HG02970 (cell line): ENCODE measurements at regions not wholly inside any gene's neighbourhood (a gene's known extent, or its start where the extent isn't known, plus 50 kb on each side); places are given as distances from the start of the nearest gene placed in this dataset.

ENCODE experiments used
- ATAC-seq: cut with Tn5 transposase; IDR thresholded peaks from one replicate; pipeline ENCODE4 v1.9.1; 2021; ENCODE audit warnings: mild to moderate bottlenecking, moderate library complexity, moderate number of reproducible peaks; ENCODE audit not compliant: unreplicated experiment, low FRiP score

- ATAC-seq, result no peak
These were observed 609.8 kb upstream of the GALNTL6 start for GRCh38 chr4:171203425-171203824.

- no peak for ATAC-seq
These were observed 610.3 kb upstream of the GALNTL6 start for GRCh38 chr4:171202908-171203307.

- no peak for ATAC-seq
These were observed 626.5 kb upstream of the GALNTL6 start for GRCh38 chr4:171186700-171187099.

- no peak for ATAC-seq
These were observed 632.1 kb upstream of the GALNTL6 start for GRCh38 chr4:171181090-171181489.

- ATAC-seq, result no peak
These were observed 642.5 kb upstream of the GALNTL6 start for GRCh38 chr4:171170671-171171070.

- no peak for ATAC-seq
These were observed 643.8 kb upstream of the GALNTL6 start for GRCh38 chr4:171169396-171169795.

- ATAC-seq, result no peak
These were observed 650.7 kb upstream of the GALNTL6 start for GRCh38 chr4:171162478-171162877.

GRCh38 chr4:171157462-171158082 is 655.6 kb upstream of the GALNTL6 start:
- ATAC-seq, result no peak

GRCh38 chr4:171142639-171143038 is 670.6 kb upstream of the GALNTL6 start:
- no peak for ATAC-seq

- no peak for ATAC-seq
These were observed 671.2 kb upstream of the GALNTL6 start for GRCh38 chr4:171142045-171142444.

GRCh38 chr4:171130256-171130801 is 682.9 kb upstream of the GALNTL6 start:
- no peak for ATAC-seq

- ATAC-seq, result no peak
These were observed 695.1 kb upstream of the GALNTL6 start for GRCh38 chr4:171118091-171118490.

- no peak for ATAC-seq
These were observed 695.7 kb upstream of the GALNTL6 start for GRCh38 chr4:171117457-171117856.

GRCh38 chr4:171101845-171102244 is 711.4 kb upstream of the GALNTL6 start:
- no peak for ATAC-seq

GRCh38 chr4:171087089-171087488 is 726.1 kb upstream of the GALNTL6 start:
- ATAC-seq, result no peak

- no peak for ATAC-seq
These were observed 745.8 kb upstream of the GALNTL6 start for GRCh38 chr4:171067422-171067821.

GRCh38 chr4:171049380-171049779 is 763.8 kb upstream of the GALNTL6 start:
- ATAC-seq, result no peak

GRCh38 chr4:171042989-171043524 is 770.1 kb upstream of the GALNTL6 start:
- ATAC-seq, result no peak

GRCh38 chr4:171035909-171036308 is 777.3 kb upstream of the GALNTL6 start:
- ATAC-seq, result no peak

GRCh38 chr4:171031338-171031737 is 781.9 kb upstream of the GALNTL6 start:
- ATAC-seq, result no peak

GRCh38 chr4:171025776-171026175 is 787.4 kb upstream of the GALNTL6 start:
- ATAC-seq, result no peak

- no peak for ATAC-seq
These were observed 787.9 kb upstream of the GALNTL6 start for GRCh38 chr4:171025343-171025742.
